Middle frontal gyrus (tissue), 1 donor: ENCODE measurements at regions not wholly inside any gene's neighbourhood (a gene's known extent, or its start where the extent isn't known, plus 50 kb on each side); places are given as distances from the start of the nearest gene placed in this dataset.
"Not testable (repeated sequence)": the region's sequence is repeated elsewhere in the genome, so short reads cannot be mapped to it uniquely, and the experiment has no call there.

Experiments used
- DNase-seq: peaks from one replicate; pipeline ENCODE4 v3.0.0-alpha.2; 2015; ENCODE audit warnings: low spot score; ENCODE audit errors: extremely low spot score

DNA sequence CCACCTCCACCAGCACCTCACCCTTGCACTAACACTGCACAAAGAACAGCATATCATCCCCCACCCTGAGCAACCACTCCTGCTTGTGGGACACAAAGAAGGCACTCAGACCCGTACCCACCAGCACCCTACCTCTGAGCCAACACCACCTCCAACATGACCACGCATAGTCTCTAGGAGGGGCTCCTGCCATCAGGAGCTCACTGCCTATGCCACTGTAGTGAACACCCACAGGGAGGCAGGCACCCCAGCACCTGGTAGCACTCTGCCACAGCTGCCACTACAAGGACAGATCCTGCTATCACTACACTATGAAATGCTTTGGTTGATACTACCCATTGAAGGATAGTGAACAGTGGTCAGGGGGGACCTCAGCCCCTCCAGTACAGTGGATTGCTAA lies 395.6 kb upstream of the GRAMD2B start:
- no peak for DNase-seq

- no peak for DNase-seq
Measured at GRCh38 chr5:126028336-126028735, 394.9 kb upstream of the GRAMD2B start.

DNA sequence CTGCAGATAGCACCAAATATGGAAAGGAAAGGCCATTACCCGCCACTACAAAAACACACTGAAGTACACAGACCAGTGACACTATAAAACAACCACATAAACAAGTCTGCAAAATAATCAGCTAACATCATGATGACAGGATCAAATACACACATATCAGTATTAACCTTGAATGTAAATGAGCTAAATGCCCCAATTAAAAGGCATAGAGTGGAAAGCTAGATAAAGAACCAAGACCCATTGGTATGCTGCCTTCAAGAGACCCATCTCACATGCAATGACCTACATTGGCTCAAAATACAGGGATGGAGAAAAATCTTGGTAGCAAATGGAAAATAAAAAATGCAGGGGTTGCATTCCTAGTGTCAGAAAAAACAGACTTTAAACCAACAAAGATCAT lies 393.9 kb upstream of the GRAMD2B start:
- not testable (repeated sequence) for DNase-seq

DNA sequence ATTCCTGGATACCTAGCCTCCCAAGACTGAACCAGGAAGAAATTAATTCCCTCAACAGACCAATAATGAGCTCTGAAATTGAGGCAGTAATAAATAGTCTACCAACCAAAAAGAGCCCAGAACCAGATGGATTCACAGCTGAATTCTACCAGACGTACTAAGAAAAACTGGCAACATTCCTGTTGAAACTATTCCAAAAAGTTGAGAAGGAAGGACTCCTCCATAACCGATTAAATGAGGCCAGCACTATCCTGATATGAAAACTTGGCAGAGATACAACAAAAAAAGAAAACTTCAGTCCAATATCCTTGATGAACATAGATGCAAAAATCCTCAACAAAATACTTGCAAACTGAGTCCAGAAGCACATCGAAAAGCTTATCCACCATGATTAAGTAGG lies 392.5 kb upstream of the GRAMD2B start:
- DNase-seq: no peak

- DNase-seq: no peak
Measured at GRCh38 chr5:126031989-126032716, 391.1 kb upstream of the GRAMD2B start.

- no peak for DNase-seq
Measured at GRCh38 chr5:126043688-126044087, 379.5 kb upstream of the GRAMD2B start.

GRCh38 chr5:126044111-126044668 lies 379.0 kb upstream of the GRAMD2B start:
- no peak for DNase-seq

- no peak for DNase-seq
Measured at GRCh38 chr5:126044931-126045565, 378.2 kb upstream of the GRAMD2B start.

DNA sequence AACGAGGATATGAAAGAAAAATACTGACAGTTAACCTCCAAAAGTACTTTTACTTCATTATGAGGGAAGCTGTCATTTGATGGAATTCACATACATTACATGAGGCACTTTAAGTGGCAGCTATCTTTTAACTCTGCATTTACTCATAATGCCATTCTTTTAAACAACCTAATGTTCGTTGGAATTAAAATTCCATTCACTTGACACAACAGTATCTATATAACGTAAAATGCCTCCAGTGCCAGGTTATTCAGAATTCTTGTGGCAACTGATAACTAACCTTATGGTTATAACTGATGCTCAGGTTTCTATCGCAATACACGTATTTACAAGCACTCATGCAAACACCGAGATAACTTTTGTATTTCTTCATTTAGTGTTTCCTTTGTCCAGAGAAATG lies 376.9 kb upstream of the GRAMD2B start:
- DNase-seq: no peak

DNA sequence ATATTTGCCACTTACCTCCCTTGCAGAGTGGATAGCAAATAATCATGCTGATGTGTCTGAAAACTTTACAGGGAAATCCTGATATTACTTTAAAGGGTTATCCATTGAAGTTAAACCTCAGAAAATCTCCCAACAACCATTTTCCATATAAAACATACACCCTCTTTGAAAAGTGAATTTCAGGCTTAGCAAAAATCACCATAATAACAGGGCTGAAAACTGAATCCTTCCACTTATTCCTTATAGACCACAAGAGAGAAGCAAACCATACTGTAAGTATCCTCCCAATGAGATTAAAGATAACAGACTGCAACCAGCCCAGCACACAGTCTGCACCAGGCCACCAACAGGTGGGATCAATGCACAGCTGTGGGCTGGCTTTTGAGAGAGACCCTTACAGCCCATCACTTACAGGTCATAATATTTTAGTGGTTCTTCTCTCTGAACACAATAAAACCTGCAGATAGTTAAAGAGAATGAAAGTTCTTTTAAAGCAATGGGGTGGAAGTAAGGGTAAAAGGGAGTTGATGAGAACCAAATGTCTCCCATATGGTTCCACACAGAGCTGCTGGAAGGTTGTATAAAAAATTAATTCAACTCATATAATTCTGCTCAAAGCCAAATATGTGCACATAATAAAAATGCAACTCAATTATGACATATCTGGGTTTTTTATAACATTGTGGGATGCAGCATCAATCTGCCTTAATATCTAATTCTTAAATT lies 376.2 kb upstream of the GRAMD2B start:
- no peak for DNase-seq

GRCh38 chr5:126052120-126052519 lies 371.1 kb upstream of the GRAMD2B start:
- no peak for DNase-seq

- DNase-seq: no peak
Measured at GRCh38 chr5:126052791-126053190, 370.4 kb upstream of the GRAMD2B start.

DNA sequence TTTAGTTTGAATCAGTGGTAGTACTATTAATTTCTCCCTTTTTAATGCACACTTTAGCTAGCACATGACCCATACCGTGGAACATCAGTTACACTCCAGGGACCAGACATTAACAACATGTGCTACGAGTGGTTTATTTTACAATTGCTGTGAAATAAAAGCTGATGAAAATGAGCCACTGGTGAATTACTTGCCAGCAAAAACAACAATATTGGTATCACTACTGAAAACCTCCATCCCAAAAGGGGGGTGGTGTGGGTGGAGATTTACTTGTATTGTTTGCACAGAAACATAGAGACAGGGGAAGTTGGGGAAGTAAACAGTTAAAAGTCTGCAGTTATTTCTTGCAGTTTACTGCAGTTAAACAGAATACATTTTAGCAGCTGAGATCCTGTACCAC lies 369.6 kb upstream of the GRAMD2B start:
- no peak for DNase-seq

GRCh38 chr5:126054577-126055347 lies 368.4 kb upstream of the GRAMD2B start:
- DNase-seq: no peak

DNA sequence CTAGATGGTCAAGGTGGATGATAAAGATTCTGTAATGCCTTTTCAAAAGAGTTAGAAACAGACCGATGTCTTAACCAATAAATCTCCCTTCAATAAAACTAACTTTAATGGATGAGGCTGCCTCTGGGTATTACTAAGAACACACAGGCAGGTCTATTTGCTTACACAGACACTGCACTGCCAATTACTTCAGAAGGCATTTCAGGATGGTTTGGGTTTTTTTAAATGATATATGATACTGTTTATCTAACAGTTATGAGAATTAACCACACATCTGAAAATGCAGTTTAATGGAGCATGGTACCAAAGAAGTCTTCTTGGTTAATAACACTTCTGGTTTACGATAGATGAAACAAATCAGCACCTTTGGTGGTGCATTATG lies 367.9 kb upstream of the GRAMD2B start:
- no peak for DNase-seq

DNA sequence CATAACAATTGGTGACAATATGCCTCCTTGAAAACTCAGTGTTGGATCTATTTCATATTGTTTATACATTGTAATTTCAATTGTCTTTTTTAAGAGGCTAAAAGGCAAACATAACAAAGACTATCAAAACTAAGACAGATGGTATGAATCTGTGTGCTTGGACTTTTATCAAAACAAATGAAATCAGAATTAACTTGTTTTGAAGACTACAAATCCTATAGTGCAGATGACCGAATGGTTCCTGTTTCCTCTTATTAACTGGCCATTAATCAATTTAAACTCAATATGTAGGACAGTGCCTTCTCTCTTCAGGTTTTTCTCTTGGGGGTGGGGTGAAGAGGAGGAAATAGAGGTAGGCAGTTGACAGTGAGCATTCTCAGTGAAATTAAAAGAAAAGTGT lies 366.9 kb upstream of the GRAMD2B start:
- no peak for DNase-seq

DNA sequence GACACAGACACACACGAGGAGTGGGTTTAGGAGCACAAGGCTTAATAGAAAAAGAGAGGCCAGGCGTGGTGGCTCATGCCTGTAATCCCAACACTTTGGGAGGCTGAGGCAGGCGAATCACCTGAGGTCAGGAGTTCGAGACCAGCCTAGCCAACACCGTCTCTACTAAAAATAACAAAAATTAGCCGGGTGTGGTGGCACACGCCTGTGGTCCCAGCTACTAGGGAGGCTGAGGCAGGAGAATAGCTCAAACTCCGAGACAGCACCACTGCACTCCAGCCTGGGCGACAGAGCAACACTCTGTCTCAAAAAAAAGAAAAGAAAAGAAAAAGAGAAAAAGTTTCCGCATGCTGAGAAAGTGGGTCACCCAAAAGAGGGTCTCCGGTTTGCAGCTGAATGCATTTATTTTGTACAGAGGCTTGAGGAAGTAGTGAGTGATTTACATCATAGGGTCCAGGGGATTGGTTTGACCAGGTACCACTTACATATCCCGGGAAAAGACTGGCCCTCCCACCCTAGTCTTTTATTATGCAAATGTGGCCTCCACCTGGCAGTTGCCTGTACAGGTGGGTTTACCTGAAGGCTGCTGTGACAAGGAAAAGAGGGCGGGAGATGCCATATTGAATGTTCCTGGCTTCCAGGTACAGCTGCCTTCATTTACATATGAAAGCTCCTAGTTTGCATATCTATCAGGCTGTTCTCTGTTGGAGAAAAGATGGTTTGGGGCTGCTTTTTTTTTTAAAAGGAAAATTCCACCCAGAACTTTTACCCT lies 366.2 kb upstream of the GRAMD2B start:
- DNase-seq: no peak

DNA sequence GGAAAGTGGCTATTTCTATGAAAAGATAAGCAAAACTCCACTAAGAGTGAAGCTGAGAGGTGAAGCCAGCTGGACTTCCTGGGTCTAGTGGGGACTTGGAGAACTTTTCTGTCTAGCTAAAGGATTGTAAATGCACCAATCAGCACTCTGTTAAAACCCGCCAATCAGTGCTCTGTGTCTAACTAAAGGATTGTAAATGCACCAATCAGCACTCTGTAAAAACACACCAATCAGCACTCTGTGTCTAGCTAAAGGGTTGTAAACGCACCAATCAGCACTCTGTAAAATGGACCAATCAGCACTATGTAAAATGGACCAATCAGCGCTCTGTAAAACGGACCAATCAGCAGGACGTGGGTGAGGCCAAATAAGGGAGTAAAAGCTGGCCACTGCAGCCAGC lies 364.8 kb upstream of the GRAMD2B start:
- not testable (repeated sequence) for DNase-seq

- DNase-seq: no peak
Measured at GRCh38 chr5:126062398-126063221, 360.6 kb upstream of the GRAMD2B start.

DNA sequence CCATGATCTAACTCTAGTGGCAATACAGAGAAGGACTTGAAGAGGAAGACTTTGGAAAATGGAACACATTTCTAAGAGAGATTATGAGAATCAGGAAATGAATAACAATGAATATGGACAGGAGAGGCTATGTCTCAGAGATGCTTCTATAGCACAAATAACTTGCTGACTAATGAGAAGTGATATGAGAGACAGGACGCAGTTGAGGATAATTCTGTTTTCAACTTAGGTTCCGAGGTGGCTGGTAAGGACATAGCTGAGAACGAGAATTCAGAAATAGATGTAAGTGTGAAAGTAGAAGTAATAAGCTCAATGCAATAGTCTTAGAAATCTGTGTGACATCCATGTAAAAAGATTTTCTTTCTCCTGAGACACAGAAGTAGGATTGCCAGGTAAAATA lies 358.1 kb upstream of the GRAMD2B start:
- DNase-seq: no peak
